ENCODE measurements at regions not wholly inside any gene's neighbourhood (a gene's known extent, or its start where the extent isn't known, plus 50 kb on each side); places are given as distances from the start of the nearest gene placed in this dataset.

DNA sequence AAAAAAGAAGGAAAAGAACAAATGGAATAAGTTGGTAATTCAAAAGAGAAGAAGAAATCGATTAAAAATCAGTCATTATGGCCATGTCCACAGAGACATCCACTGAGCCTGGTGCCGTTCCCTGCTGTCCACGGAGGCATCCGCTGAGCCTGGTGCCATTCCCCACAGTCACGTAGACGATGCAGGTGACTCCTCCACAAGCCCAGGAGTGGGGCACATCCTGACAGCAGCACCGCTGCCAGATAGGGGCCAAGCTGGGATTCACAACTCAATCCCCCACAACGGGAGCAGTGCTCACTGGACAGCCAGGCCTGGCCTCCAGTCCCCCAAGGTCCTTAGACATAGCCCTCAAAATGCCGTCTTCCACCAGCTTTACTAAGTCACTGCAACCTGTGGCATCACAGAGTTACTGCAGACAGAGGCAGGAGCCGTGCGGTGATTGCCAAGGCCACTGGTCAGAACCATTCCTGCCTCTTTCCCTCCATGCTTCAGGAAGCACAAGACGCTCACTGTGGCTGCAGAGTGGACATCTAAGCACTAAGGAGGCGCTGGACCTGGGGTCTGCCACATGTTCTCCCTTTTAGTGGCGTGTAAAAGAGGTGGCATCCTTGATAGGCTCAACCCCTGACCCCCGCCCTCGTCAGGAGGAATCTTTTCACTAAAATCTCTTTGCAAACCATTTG, 131.5 kb upstream of the SPACA7 start:
- H3K9me3 ChIP-seq (replicated peaks in 1 of 2; ENCODE audit: control insufficient read depth in 1 of 2, insufficient read depth in 1 of 2, low read length in 2 of 2) = no peaks in the 10 kb centered on the region
- H3K36me3 Mint-ChIP-seq = no peaks in the 10 kb centered on the region
- WGBS (ENCODE audit: insufficient coverage) = 88% methylated on average over 16 of the region's 16 CpGs
- TF ChIP-seq, protein P1, sequence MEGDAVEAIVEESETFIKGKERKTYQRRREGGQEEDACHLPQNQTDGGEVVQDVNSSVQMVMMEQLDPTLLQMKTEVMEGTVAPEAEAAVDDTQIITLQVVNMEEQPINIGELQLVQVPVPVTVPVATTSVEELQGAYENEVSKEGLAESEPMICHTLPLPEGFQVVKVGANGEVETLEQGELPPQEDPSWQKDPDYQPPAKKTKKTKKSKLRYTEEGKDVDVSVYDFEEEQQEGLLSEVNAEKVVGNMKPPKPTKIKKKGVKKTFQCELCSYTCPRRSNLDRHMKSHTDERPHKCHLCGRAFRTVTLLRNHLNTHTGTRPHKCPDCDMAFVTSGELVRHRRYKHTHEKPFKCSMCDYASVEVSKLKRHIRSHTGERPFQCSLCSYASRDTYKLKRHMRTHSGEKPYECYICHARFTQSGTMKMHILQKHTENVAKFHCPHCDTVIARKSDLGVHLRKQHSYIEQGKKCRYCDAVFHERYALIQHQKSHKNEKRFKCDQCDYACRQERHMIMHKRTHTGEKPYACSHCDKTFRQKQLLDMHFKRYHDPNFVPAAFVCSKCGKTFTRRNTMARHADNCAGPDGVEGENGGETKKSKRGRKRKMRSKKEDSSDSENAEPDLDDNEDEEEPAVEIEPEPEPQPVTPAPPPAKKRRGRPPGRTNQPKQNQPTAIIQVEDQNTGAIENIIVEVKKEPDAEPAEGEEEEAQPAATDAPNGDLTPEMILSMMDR (IDR thresholded peaks at IDR 0.05) = no peak
- H3K4me3 Mint-ChIP-seq = no peak overlapping the region
- no peaks in the 10 kb centered on the region for H3K4me1 ChIP-seq (ENCODE audit: control insufficient read depth in 1 of 2, insufficient read depth in 2 of 2, low read length in 2 of 2)
- H3K4me3 ChIP-seq (replicated peaks in 1 of 3; ENCODE audit: low read depth in 2 of 3, low read length in 3 of 3) = no peak overlapping the region
- H3K27me3 ChIP-seq (ENCODE audit: control insufficient read depth in 2 of 2, insufficient read depth in 2 of 2, low read length in 2 of 2) = no peaks in the 10 kb centered on the region
- no peak overlapping the region for H3K4me2 ChIP-seq (replicated peaks; ENCODE audit: extremely low read depth, low read length, poor library complexity, severe bottlenecking)
- H3K36me3 ChIP-seq (replicated peaks in 1 of 2; ENCODE audit: control insufficient read depth in 1 of 2, insufficient read depth in 2 of 2, low read length in 2 of 2) = no peaks in the 10 kb centered on the region
- H3K4me1 Mint-ChIP-seq = no peaks in the 10 kb centered on the region
- H3K27ac ChIP-seq (ENCODE audit: low read depth in 1 of 2, low read length in 2 of 2) = no peak overlapping the region
- no peaks in the 10 kb centered on the region for H4K20me1 ChIP-seq (ENCODE audit: insufficient read depth, low read length)
- DNase-seq = no peak
- H3K9me3 Mint-ChIP-seq = peaks cover 0 to 3% (median 0%) of the 10 kb centered on the region in 7 donors
- no peaks in the 10 kb centered on the region for H3K79me2 ChIP-seq (ENCODE audit: insufficient read depth, low read length)
- intact Hi-C loops (cut with micrococcal nuclease) = no loop called here
- no peak overlapping the region for H3K9ac ChIP-seq (ENCODE audit: insufficient read depth, low read length, poor library complexity, severe bottlenecking)
- H3K27me3 Mint-ChIP-seq (ENCODE audit: low read depth in 3 of 3) = peaks cover 0 to 6% (median 0%) of the 10 kb centered on the region in 3 donors
- H2AFZ ChIP-seq (ENCODE audit: insufficient read depth, low read depth, low read length, poor library complexity, severe bottlenecking) = no peak overlapping the region
- no peak overlapping the region for H3K27ac Mint-ChIP-seq

DNA sequence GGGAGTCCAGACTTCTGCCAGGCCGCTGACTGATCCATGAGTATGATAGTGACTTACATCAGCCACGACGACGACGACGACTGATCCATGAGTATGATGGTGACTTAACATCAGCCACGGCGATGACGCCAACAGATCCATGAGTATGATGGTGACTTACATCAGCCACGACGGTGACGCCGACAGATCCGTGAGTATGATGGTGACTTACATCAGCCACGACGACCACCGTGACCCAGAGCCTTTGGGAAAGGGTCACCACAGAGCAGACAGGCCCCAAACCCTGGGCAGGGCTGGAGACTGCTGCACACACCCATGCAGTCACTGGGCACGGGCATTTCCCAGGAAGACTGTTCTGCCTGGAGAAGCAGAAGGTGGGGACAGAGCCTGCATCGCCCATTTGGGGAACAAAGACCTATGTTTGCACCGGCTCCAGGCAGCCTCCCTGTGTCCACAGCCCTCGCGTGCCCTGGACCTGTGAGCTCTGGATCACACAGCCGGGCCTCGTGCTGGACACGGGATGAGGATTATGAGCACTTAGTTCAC, 130.9 kb upstream of the SPACA7 start:
- Mint-ChIP-seq H3K36me3 (no peaks in the 10 kb centered on the region), H3K4me3 (no peak overlapping the region)

More for the DNA sequence above, 130.9 kb upstream of the SPACA7 start:
- H3K4me3 ChIP-seq (replicated peaks in 1 of 3; ENCODE audit: low read depth in 2 of 3, low read length in 3 of 3) = no peak overlapping the region
- intact Hi-C loops (cut with micrococcal nuclease) = no loop called here
- peak overlapping the region in 1 of 7 donors; percentile 10 for H3K27ac Mint-ChIP-seq
- no peaks in the 10 kb centered on the region for H3K4me1 ChIP-seq (ENCODE audit: control insufficient read depth in 1 of 2, insufficient read depth in 2 of 2, low read length in 2 of 2)
- H3K9me3 ChIP-seq (replicated peaks in 1 of 2; ENCODE audit: control insufficient read depth in 1 of 2, insufficient read depth in 1 of 2, low read length in 2 of 2) = no peaks in the 10 kb centered on the region
- H4K20me1 ChIP-seq (ENCODE audit: insufficient read depth, low read length) = no peaks in the 10 kb centered on the region
- H3K9me3 Mint-ChIP-seq = peaks cover 0 to 3% (median 0%) of the 10 kb centered on the region in 7 donors
- TF ChIP-seq, protein P1 (IDR thresholded peaks at IDR 0.05) = no peak
- WGBS (ENCODE audit: insufficient coverage) = 89% methylated on average over 20 of the region's 25 CpGs
- peaks cover 0 to 6% (median 0%) of the 10 kb centered on the region in 3 donors for H3K27me3 Mint-ChIP-seq (ENCODE audit: low read depth in 3 of 3)
- H3K27me3 ChIP-seq (ENCODE audit: control insufficient read depth in 2 of 2, insufficient read depth in 2 of 2, low read length in 2 of 2) = no peaks in the 10 kb centered on the region
- H3K27ac ChIP-seq (ENCODE audit: low read depth in 1 of 2, low read length in 2 of 2) = no peak overlapping the region
- no peaks in the 10 kb centered on the region for H3K79me2 ChIP-seq (ENCODE audit: insufficient read depth, low read length)
- H3K4me1 Mint-ChIP-seq = no peaks in the 10 kb centered on the region
- H3K36me3 ChIP-seq (replicated peaks in 1 of 2; ENCODE audit: control insufficient read depth in 1 of 2, insufficient read depth in 2 of 2, low read length in 2 of 2) = no peaks in the 10 kb centered on the region
- no peak overlapping the region for H3K9ac ChIP-seq (ENCODE audit: insufficient read depth, low read length, poor library complexity, severe bottlenecking)
- no peak overlapping the region for H3K4me2 ChIP-seq (replicated peaks; ENCODE audit: extremely low read depth, low read length, poor library complexity, severe bottlenecking)
- no peak overlapping the region for H2AFZ ChIP-seq (ENCODE audit: insufficient read depth, low read depth, low read length, poor library complexity, severe bottlenecking)
- no peak for DNase-seq
